CD4-positive, alpha-beta T cell (primary cell): ENCODE measurements at regions not wholly inside any gene's neighbourhood (a gene's known extent, or its start where the extent isn't known, plus 50 kb on each side); places are given as distances from the start of the nearest gene placed in this dataset.

Experiments
- ATAC-seq: fragments of 200-7000 bp; cut with Tn5 transposase; one replicate; pipeline ENCODE4 v1.10.0; 2022; ENCODE audit warnings: mild to moderate bottlenecking; ENCODE audit not compliant: poor library complexity
- CTCF ChIA-PET: fragments of 350-600 bp; sonication (Branson Sonifier 250); formaldehyde crosslinking; loops from one replicate; lab custom pipeline; 2021; ENCODE audit warnings: antibody characterized with exemption, inconsistent platforms; lab: Charles Lee
- POLR2A ChIA-PET: fragments of 350-600 bp; sonication (Branson Sonifier 250); formaldehyde crosslinking; loops from one replicate; lab custom pipeline; 2021; ENCODE audit warnings: antibody characterized with exemption, inconsistent platforms; lab: Charles Lee
- DNase-seq, 14 experiments: peaks; one replicate each; pipeline ENCODE4 v3.0.0-alpha.2; 2013 to 2020; ENCODE audit warnings: mixed read lengths in 2 of 14
- H3K27ac ChIP-seq, 2 donors: one replicate each; pipeline versions ENCODE4 v1.5.1 to v1.7.0; 2013; ENCODE audit warnings: low read length in 2 of 2, low read depth in 1 of 2, mild to moderate bottlenecking in 1 of 2
- H3K27me3 ChIP-seq, 2 experiments: 1 replicate in 1 of 2; 2 replicates in 1 of 2; pipeline versions ENCODE4 v1.6.1 to v1.7.0; 2013; ENCODE audit warnings: low read length in 2 of 2, control low read depth in 1 of 2, mild to moderate bottlenecking in 1 of 2, moderate library complexity in 1 of 2; ENCODE audit not compliant: insufficient read depth in 2 of 2, control insufficient read depth in 1 of 2
- H3K36me3 ChIP-seq: one replicate; pipeline ENCODE4 v1.6.1; 2013; ENCODE audit warnings: low read length, control low read depth; ENCODE audit not compliant: insufficient read depth
- H3K4me1 ChIP-seq: one replicate; pipeline ENCODE4 v1.6.1; 2013; ENCODE audit warnings: low read length, control low read depth; ENCODE audit not compliant: insufficient read depth
- H3K4me3 ChIP-seq: one replicate; pipeline ENCODE4 v1.5.1; 2013; ENCODE audit warnings: mild to moderate bottlenecking, low read length, moderate library complexity
- H3K9me3 ChIP-seq, 2 experiments: 1 replicate in 1 of 2; 2 replicates in 1 of 2; pipeline versions ENCODE4 v1.6.1 to v1.7.0; 2013; ENCODE audit warnings: low read length in 2 of 2, mild to moderate bottlenecking in 2 of 2, control low read depth in 1 of 2, moderate library complexity in 1 of 2; ENCODE audit not compliant: control insufficient read depth in 1 of 2, insufficient read depth in 1 of 2
- H3K27ac Mint-ChIP-seq: one replicate; pipeline ENCODE4 v1.8.0; 2020; ENCODE audit warnings: mixed read lengths
- H3K27me3 Mint-ChIP-seq: one replicate; pipeline ENCODE4 v1.8.0; 2021; ENCODE audit warnings: mixed read lengths
- H3K36me3 Mint-ChIP-seq: one replicate; pipeline ENCODE4 v1.8.0; 2021; ENCODE audit warnings: low read depth, mixed read lengths
- H3K4me1 Mint-ChIP-seq: one replicate; pipeline ENCODE4 v1.8.0; 2021; ENCODE audit warnings: low read depth, mixed read lengths
- H3K4me3 Mint-ChIP-seq: one replicate; pipeline ENCODE4 v1.8.0; 2020; ENCODE audit warnings: mild to moderate bottlenecking, mixed read lengths
- H3K9me3 Mint-ChIP-seq: one replicate; pipeline ENCODE4 v1.8.0; 2020; ENCODE audit warnings: mixed read lengths
- intact Hi-C, 2 experiments: fragments of 100-400 bp; cut with DNase I in 1 of 2; cut with micrococcal nuclease in 1 of 2; formaldehyde crosslinking; loops; one replicate each; pipeline versions ENCODE4 v1.15.1 to v1.9.0; 2023 to 2025; cut with DNase I, micrococcal nuclease
- TF ChIP-seq, protein P1 (sequence below): fragments of 200-600 bp; IDR thresholded peaks from one replicate; pipeline ENCODE4 v1.8.0; 2022; ENCODE audit warnings: antibody characterized with exemption, mild to moderate bottlenecking

DNA sequence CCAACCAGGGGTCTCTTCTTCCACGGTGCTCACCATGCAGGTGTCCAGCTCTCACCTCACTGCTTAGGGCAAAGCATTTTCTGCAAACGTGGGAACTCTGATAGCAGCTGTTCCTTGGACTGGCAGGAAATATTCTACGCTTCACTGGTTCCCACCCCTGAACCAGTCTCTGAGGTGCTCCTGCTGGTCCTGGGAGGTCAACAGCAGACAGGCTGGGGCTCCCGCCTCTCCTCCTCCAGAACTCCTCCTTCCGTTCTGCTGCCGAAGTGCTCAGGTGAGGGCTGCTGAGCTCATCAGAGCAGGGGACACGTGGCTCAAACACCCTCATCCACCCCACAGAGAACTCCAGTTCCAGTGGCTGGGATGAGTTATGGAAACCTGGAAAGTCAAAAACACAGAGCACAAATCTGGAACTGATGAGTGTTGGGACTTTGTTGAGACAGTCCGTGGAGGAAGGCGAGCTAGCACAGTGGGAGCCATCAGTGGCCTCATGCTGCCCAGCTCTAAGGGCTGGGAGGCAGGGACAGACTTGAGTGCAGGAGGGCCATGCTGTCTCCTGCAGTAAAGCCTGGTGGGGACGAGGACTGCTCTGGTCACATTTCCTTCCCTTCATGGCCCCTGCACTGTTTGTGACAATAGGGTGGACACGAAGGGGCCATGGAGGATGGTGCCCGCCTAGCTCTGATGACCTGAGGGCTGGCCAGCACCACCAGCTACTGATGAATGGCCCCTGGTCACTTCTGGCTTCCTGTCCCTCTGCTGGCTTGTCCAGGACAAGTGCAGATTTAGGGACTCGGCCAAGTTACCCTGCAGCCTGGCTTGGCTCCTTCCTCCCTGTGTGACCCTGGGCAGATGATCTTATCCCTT is 137.8 kb downstream of the KLF13 start:
- H3K4me1 ChIP-seq = peaks cover 4% of the 10 kb centered on the region
- H3K27ac Mint-ChIP-seq = no peak overlapping the region
- POLR2A ChIA-PET = interaction anchor here (1.2 kb wide), 1 partner anchor 20 kb away, joined by 3 read pairs; no protein-coding TSS in a partner anchor
- no peak overlapping the region for H3K27ac ChIP-seq
- no peaks in the 10 kb centered on the region for H3K9me3 Mint-ChIP-seq
- H3K4me3 ChIP-seq = no peak overlapping the region
- intact Hi-C loops = no loop called here
- H3K4me3 Mint-ChIP-seq = no peak overlapping the region
- H3K27me3 ChIP-seq = no peaks in the 10 kb centered on the region
- CTCF ChIA-PET = interaction anchor here (1.1 kb wide), 1 partner anchor 73 kb away, joined by 3 read pairs; no protein-coding TSS in a partner anchor
- no peaks in the 10 kb centered on the region for H3K36me3 ChIP-seq
- no peaks in the 10 kb centered on the region for H3K9me3 ChIP-seq
- TF ChIP-seq, protein P1, sequence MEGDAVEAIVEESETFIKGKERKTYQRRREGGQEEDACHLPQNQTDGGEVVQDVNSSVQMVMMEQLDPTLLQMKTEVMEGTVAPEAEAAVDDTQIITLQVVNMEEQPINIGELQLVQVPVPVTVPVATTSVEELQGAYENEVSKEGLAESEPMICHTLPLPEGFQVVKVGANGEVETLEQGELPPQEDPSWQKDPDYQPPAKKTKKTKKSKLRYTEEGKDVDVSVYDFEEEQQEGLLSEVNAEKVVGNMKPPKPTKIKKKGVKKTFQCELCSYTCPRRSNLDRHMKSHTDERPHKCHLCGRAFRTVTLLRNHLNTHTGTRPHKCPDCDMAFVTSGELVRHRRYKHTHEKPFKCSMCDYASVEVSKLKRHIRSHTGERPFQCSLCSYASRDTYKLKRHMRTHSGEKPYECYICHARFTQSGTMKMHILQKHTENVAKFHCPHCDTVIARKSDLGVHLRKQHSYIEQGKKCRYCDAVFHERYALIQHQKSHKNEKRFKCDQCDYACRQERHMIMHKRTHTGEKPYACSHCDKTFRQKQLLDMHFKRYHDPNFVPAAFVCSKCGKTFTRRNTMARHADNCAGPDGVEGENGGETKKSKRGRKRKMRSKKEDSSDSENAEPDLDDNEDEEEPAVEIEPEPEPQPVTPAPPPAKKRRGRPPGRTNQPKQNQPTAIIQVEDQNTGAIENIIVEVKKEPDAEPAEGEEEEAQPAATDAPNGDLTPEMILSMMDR = no peak
- no peaks in the 10 kb centered on the region for H3K27me3 Mint-ChIP-seq
- ATAC-seq (no peak), DNase-seq (no peak)
- peaks cover 7% of the 10 kb centered on the region for H3K4me1 Mint-ChIP-seq
- no peaks in the 10 kb centered on the region for H3K36me3 Mint-ChIP-seq

GRCh38 chr15:31465083-31465955 is 138.7 kb downstream of the KLF13 start:
- Mint-ChIP-seq H3K4me1 (peaks cover 5% of the 10 kb centered on the region), H3K9me3 (no peaks in the 10 kb centered on the region), H3K27ac (no peak overlapping the region), H3K4me3 (no peak overlapping the region), H3K27me3 (no peaks in the 10 kb centered on the region), H3K36me3 (no peaks in the 10 kb centered on the region)
- no peaks in the 10 kb centered on the region for H3K27me3 ChIP-seq
- H3K27ac ChIP-seq = no peak overlapping the region
- peaks cover 5% of the 10 kb centered on the region for H3K4me1 ChIP-seq
- H3K4me3 ChIP-seq = no peak overlapping the region
- TF ChIP-seq, protein P1 = no peak
- DNase-seq = no peak
- no peak for ATAC-seq
- ChIA-PET POLR2A (interaction anchor here (1.2 kb wide), 1 partner anchor 19 kb away, joined by 3 read pairs; no protein-coding TSS in a partner anchor), CTCF (no interaction called here)
- intact Hi-C loops = no loop called here
- H3K36me3 ChIP-seq = no peaks in the 10 kb centered on the region
- no peaks in the 10 kb centered on the region for H3K9me3 ChIP-seq

GRCh38 chr15:31467361-31467760 is 140.7 kb downstream of the KLF13 start:
- no peak overlapping the region for H3K27ac Mint-ChIP-seq
- Histone ChIP-seq H3K9me3 (no peaks in the 10 kb centered on the region), H3K4me3 (no peak overlapping the region), H3K27ac (no peak overlapping the region), H3K36me3 (no peaks in the 10 kb centered on the region), H3K4me1 (peaks cover 21% of the 10 kb centered on the region), H3K27me3 (no peaks in the 10 kb centered on the region)
- intact Hi-C loops = no loop called here
- H3K4me3 Mint-ChIP-seq = no peak overlapping the region
- ATAC-seq (no peak), DNase-seq (no peak)
- H3K36me3 Mint-ChIP-seq = no peaks in the 10 kb centered on the region
- H3K4me1 Mint-ChIP-seq = peaks cover 13% of the 10 kb centered on the region
- ChIA-PET POLR2A (no interaction called here), CTCF (no interaction called here)
- H3K27me3 Mint-ChIP-seq = no peaks in the 10 kb centered on the region
- TF ChIP-seq, protein P1 = no peak
- H3K9me3 Mint-ChIP-seq = no peaks in the 10 kb centered on the region
